Hepatic stellate cell (primary cell): ENCODE measurements at regions not wholly inside any gene's neighbourhood (a gene's known extent, or its start where the extent isn't known, plus 50 kb on each side); places are given as distances from the start of the nearest gene placed in this dataset.

ENCODE experiments used
- DNase-seq: peaks from one replicate; pipeline ENCODE4 v3.0.0; 2011; ENCODE audit warnings: low spot score

DNA sequence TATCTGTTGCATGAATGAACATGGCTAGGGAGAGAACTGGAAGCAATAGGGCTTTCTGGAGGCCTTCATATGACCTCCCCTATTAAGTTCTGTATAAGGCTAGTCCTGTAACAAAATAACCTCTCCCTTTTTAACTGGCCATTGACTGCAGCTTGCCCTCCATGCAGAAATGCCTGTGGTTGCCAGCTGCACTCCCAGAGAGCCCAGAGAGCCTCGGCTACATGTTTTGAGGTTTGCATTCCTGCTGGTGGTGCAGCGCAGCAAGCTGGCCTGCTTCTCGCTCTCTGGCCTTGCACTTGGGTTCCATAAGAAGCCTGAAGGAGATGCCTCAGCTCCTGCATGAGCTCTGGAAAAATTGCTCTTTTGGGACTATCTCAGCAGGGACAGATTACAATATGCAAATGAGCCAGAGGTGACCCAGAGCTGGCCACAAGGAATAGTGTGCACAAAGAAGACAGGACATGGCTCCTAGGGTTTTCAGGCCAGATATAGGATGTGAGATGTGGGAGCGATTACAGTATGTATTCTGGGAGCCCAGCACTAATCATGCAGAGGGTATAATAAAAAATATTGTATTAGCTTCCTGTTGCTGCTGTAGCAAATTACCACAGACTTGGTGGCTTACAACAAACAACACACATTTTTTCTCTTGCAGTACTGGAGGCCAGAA lies 186.7 kb downstream of the INSIG2 start:
- DNase-seq = no peak

DNA sequence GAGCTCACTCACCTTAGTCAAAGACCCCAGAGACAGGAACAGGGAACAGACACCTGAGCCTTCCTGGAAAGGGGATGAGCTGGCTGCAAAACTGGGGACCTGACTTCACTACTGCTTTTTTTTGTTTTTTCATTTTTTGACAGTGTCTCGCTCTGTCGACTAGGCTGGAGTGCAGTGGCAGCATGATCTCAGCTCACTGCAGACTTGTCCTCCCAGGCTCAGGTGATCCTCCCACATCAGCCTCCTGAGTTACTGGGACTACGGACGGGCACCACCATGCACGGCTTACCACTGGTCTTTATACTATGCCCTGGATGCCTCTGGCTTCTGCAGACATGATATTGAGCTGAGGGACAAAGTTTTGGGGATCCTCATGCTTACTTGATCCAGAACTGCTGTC lies 184.1 kb downstream of the INSIG2 start:
- no peak for DNase-seq

DNA sequence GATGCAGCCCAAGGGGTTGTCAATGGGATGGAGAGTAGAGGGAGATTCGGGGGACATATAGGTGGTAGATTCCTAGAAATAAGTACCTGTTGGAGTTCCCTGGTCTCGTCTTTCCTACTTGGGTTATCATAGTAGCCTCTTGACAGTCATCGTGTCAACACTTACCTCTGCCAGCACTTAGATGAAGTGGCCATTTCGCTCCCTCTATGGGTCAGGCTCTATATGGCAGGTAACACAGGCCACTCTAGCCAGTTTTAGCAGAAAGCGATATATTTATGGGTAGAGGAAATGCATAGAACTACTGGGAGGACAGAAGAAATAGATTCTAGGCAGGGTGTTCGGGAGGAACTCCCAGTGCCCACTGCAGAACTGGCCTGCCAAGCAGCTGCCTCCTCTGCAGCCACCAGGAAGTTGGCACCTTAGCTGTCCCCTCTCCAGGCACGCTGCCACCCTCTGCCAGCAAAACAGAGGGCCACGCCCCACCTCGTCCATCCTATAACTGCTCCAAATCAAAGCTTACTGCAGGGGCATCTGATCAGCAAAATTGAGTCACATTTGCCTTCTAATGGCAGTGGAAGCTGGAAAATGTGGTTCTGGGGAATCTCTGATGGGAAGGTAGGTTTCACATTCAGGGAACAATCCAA lies 181.3 kb downstream of the INSIG2 start:
- no peak for DNase-seq

DNA sequence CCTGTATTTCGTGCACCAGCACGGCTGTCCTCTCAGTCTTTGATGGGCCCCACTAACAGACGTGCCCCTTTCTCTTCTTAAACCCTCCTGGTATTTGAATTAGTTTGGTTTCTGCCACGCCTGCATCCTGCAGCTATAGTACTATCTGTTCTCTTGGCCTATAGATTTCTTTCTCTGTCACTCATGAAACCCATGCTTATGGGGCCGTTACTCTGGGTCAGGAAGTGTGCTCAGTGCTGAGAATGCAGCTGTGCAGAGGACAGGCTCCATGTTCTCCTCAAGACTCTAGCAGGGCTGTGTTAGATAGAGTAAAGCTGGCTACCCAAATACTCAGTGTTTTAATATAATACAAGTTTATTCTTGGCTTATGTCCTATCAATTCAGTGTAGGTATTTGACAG lies 180.0 kb downstream of the INSIG2 start:
- DNase-seq = no peak

DNA sequence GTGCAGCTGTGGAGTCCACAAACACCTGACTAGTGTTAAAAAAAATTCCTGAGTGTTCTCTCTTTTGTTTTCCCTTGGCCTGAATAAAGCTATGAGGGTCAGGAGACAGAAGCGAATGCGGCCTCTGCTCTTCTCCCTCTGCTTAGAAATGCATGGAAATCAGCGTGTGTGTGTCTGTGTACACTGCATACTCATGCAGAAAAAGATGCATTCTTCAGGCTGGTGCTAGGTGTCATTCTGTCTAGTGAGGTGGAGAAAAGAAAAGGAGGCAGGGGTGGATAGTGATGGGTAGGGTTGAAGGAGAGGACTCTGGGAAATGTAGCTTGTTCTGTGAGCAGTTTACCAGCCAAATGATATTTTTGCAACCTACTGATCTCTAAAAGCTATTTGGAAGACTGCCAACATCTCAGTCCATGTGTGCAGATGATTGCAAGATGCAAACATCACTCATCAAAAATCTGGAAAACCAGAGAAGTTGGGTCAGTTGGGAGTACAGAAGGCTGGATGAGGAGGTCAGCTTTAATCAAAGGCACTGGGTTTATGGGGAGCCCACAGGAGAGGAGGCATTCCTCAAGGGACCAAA lies 177.7 kb downstream of the INSIG2 start:
- no peak for DNase-seq

DNA sequence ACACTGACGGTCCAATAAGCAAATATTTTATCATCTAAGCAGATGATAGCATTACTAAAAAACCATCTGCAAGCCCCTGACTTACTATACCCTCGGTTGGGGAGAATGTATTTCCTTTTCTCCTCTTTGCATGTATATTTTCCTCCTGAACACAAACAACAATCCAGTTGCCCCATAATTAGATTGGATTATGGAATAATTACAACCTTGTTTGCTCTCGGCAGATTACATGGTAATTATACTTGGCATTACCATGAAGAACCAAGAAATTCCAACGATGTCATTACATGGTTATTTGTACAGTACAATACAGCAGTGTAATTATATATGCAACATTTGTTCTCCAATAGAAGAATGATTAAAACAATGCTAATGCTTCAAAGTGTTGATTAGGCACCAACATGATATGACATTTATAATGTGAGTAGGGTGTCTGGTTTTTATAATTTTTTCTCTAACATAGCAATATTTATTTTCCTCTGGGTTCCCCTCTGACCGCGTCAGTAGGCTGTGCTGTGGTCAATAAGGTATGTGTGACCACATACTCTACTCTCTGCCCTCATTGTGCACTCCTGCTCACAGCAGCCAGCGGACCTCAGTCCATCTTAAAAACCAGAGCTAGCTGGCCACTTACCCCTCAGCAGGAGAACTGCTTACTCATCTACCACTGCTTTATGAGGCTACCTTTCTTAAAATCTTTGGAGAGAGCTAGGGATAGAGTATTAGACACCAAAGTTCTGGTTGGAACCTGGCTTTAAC lies 176.1 kb downstream of the INSIG2 start:
- DNase-seq = no peak

DNA sequence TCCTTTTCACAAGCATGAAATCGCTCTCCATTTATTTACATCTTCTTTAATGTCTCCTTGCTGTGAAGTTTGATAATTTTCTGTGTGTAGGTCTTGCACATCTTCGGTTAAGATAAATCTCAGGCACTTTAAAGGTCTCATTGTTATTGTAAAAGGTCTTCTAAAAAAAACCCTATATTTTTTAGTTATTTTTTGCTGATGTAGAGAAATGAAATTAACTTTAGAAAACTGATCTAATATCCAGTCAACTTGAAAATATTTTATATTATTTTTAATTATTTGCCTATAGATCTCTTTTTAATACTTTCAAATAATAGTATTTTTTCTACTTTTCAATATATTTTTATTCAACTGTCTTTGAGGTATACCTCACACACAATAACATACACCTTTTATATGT lies 169.4 kb downstream of the INSIG2 start:
- no peak for DNase-seq

DNA sequence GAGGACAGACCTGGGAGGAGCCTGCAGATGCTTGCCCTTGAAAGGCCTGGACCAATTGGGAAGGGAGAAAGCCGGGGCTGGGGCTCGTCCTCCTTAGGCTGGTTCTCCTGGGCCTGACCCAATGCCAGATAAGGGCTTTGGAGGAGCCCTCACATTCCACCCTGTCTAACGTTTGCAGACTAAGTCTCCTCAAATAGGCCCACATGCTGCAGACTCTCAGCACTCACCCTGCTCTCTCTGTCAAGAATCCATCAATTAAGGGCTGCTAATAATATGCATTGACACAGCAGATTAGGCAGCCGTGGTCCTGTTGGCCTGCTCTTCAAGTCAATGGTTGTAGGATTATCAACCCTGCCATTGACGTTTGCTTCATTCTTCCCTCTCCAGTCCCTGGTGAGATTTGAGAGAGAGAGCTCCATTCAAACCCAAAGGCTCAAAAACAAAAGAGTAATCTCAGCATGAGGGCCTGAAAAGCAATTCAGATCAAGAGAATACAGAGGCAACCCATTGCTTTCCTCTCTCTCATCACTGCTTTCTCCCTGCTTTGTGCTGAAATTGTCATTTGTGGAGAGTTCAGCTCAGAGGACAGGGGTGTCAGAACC lies 167.6 kb downstream of the INSIG2 start:
- no peak for DNase-seq

DNA sequence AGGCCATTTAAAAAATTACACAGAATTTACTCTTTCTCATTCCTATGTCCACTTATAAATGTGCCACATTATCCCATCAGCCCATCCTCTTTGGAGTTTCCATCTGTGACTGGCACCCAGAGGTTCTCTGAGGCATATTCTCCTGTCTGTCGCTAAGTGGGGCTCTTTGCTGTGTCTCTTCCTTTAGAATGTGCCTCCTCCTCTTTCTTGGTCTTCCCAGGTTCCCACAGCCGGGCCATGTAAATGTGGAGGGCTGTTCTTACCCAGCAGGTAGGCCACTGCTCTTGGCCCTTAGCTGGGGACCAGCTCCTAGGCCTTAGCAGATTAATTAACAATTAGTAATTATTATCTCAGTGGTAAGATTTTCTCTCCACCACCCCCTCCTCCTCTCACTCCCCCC lies 167.0 kb downstream of the INSIG2 start:
- DNase-seq = no peak

DNA sequence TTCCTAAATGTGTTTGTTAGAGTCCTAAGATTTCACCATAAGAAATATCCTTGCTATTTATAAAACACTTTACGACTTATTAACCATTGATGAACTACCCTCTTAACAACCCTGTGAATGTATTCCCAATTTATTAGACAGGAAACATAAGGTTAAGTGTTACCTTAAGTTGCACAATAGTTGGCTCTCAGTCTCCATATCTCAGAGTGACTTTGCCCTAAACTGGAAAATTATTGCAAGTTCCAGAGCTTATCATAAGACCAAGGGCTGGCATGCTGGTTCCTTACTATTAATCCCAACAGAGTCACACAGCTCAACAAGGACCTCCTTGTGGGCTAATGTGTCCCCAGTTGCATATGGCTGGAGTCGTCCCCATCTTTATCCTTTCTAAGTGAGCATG lies 165.8 kb downstream of the INSIG2 start:
- DNase-seq = no peak

DNA sequence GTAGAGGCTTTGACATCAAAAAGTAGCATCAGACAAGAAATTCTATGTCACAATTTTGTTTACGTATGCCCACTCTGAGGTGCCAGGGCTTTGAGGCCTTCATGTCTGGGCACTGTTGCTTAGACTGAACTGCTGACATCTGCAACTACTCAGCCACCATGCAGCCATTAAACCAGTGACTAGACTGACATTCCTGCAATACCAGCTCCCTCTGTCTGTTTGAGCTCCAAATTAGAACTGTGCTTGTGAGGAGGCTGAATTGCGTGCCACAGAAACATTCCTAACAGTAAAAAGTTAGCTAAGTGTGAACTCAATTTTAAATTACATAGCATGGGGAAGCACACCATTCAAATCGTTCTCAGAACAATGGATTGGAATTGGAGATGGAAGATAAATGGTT lies 163.2 kb downstream of the INSIG2 start:
- no peak for DNase-seq

DNA sequence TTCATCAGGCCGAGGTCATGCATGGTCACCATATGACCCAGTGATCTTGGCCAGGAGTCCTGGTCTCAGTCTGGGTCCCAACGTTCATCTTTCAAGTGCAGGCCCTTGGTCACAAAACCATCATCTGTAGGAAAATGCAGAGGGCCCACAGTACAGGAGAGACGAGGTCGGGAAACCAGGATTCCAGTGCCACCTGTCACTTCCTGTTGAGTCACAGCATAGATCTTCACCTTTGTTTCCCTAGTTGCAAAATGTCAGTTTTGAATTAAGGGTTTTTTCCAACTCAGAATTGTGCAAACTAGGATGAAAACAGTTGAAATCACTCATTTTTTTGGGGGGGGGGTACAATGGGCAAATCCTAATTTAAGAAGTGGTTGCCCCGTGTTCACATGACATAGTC lies 162.2 kb downstream of the INSIG2 start:
- DNase-seq = no peak

DNA sequence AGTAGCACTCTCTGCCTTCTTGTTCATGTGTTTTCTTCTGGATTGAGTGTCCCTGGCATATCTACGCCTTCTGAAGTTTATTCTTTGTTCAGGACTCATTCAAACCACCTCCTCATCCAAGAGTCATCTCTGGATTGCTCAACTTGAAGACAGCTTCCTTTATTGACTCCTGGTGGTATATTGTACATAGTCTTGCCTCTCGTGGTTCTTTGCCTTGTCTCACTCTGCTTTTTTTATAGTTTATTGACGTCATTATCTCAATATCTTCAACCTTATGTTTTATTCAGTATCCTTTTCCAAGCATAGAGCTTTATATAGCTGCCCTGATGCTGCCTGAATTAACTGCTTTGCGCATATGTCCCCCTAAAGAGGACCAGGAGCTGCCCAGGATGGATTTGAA lies 161.7 kb downstream of the INSIG2 start:
- no peak for DNase-seq

DNA sequence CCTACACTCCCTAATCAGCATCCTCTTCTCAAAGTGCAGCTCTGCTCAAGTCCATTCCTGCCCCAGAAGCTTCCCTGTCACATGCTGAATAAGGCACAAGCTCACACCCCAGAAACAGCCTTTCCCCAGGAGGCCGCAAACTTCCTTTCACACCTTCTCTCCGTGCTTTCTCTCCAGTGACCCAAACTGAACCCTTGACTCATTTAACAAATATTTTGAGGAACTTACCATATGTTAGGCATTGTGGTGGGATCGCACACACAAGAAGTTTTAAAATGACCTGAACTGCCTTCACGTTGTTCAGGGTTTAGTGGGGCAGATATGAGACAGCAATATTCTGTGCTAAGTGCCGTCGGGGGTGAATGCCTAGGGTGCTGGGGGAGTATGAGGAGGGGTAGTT lies 161.3 kb downstream of the INSIG2 start:
- DNase-seq = no peak

DNA sequence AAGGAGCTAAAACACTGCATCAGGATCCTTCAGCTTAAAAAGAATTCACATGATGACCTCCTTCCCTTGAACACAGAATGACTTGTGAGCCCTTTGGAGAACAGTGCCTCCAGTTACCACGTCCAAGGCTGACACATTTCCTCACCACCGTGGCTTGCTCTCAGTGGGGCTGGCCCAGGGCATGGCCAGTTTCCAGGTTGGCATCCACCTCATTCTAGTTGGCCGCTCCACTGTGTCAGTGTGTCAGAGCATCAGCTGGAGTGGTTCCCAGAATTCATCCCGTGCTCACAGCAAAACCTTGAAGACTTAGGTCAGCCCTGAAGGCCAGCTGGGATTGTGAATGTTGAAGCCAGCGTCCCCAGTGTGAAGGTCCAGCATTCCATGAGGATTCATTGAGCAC lies 158.5 kb downstream of the INSIG2 start:
- no peak for DNase-seq

DNA sequence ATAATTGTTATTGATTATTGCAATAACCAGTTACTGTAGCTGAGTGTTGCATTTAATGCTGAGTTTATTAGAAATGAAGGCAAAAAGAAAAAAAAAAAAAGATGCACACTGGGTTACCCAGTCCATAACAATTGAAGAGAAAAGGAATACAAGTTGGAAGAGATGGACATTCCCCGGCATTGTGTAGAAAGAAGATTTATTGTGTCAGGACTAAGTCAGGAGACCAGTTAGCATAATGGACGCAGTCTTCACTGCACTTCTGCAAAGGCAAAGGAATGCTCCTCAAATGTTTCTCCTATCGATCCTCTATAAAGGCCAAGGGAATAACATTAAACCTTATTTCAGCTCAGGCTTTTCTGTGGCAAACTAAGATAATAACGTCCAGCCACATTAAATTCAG lies 157.8 kb downstream of the INSIG2 start:
- DNase-seq = no peak

DNA sequence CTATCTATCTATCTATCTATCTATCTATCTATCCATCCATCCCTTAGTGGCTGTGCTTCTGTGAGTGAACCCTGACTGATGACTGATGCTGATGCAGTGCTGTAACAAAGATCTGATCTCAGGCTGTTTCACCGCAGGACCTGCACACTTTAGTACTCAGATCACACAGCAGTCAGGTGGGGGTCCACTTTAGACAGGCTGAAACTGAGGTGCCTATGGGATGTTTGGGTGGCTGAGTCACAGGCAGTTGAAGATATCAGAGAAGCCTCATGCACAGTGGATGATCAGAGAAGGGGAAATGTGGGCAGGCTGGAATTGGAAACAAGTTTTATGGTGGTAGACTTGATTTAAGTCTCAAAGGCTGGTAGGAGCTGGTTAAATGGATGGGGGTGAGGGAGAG lies 156.4 kb downstream of the INSIG2 start:
- DNase-seq = no peak

DNA sequence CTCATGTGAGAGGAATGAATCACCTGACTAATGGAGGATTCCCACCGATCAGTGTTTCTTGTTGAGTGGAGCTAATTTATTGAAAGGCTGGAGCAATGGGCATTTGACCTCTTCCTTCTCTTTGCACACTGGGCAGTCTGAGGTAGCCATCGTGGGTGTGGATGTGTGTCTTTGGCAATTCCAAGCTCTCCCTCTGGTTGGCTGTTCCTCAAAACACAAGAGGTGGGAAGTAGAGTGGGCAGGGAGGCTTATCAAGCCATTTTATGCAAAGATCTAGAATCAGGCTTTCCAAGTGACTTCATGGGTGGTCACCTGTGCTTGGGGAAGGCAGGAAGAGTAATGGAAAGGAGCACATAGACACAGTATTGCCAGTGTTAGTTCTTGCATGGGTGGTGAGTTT lies 154.8 kb downstream of the INSIG2 start:
- no peak for DNase-seq

DNA sequence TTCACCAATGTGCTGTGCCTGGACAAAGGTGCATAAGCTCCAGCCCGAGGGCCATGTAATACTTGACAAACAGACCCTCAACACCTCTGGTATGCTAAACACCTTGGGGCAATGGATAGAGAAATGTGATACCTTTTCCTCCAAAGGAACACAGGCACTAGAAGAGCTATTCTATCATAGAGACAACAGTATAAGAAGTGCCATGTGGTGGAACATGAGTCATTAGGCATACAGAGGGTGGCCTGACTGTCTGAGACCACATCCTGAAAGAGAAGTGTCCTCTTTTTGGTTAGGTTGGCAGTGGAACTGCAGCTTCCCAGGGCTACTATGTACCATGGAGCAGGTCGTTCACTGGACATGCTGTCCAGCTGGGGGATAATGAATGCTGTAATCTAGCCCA lies 153.9 kb downstream of the INSIG2 start:
- no peak for DNase-seq

DNA sequence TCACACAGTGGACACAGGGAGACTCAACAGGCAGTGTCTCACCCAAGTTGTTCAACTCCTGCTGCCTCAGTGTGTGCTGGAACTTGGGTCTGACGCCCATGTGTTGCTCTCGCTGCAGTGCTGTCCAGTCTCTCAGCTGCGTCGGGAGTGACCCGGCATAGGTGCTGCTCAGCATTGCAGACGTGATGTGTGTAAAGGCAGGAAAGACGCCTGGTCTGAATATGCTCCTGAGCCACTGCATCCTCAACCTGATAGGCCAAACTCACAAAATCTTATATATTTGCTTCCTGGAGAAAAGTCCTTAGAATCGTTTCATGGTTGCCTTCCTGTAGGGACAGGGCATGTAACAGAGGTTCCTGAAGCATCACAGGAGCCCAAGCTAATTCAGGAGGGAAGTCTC lies 152.9 kb downstream of the INSIG2 start:
- DNase-seq = no peak

DNA sequence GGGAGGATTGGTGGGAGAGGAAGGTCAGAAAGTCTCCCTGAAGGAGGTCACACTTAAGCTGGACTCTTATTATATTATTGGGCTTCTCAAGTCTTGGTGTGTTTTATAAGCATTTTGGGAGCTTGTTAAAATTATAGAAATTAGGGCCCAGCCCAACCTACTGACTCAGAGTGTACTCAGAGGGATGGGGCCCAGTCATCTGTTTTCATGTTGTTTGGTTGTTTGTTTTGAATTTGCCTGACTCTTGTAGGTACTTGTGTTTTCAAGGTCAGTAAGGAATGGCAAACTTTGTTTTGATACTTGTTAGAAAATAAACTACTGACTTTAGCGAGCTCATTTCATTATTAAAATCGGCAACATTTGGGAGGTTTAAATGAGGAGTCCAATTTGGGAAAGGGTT lies 152.0 kb downstream of the INSIG2 start:
- no peak for DNase-seq

DNA sequence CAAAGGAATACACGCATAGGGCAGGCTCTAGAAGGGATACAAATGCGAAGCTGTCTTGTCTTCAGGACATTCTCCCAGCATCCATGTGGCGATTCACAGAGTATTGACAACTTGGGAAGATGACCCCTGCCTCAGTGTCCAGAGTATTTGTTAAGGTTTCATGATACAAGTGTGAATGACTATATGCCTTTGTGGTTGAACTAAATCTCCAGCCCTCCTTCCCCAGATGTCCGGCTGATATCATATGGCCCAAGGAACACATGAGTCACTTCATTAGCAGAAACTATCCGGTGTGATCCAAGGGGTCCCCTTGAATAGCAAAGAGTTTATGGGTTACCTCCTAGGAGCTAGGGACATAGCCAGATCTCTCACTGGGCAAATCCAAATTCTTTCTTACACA lies 151.0 kb downstream of the INSIG2 start:
- no peak for DNase-seq

DNA sequence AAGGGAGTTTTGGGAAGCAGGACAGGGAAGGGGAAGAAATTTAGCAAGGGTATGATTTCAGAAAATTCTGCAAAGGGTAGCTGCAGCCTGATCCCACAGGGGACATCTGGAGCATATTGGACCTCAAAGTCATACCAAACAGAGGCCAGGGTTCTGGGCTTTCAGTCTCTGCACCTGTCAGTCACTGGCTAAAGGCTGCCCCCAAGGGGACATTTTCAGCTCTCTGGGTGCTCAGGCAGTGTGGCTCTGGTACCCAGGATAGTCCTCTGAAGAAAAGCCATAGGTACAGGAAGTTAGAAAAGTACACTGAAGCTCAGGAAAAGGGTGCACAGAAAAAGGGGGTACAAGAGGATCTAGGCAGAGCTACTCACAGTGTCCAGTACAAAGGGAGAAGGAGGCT lies 149.2 kb downstream of the INSIG2 start:
- DNase-seq = no peak
